K562 (cell line): ENCODE measurements at regions not wholly inside any gene's neighbourhood (a gene's known extent, or its start where the extent isn't known, plus 50 kb on each side); places are given as distances from the start of the nearest gene placed in this dataset.

Experiments used
- ARID1B ChIP-seq: fragments of 450-650 bp; IDR thresholded peaks from 2 replicates; pipeline ENCODE4 v1.6.1; 2016; ENCODE audit warnings: antibody characterized with exemption, mild to moderate bottlenecking, inconsistent platforms
- ARNT ChIP-seq, 2 experiments: fragments of 450-650 bp; IDR thresholded peaks; 2 replicates each; pipeline ENCODE4 v1.6.1; 2016; ENCODE audit warnings: mild to moderate bottlenecking in 1 of 2
- E2F3 ChIP-seq: fragments of 250-450 bp; sonication (Bioruptor Pico); IDR thresholded peaks from 2 replicates; pipeline ENCODE4 v1.4.0; 2020; ENCODE audit warnings: mild to moderate bottlenecking
- ESRRA ChIP-seq: fragments of 450-650 bp; IDR thresholded peaks from 2 replicates; pipeline ENCODE4 v1.6.1; 2014; ENCODE audit warnings: low read depth, mild to moderate bottlenecking, moderate library complexity, borderline replicate concordance
- JUND ChIP-seq, 2 experiments: IDR thresholded peaks; 2 replicates in 1 of 2; 3 replicates in 1 of 2; pipeline ENCODE4 v1.6.1; 2011; ENCODE audit warnings: borderline replicate concordance in 2 of 2, low read depth in 2 of 2, low read length in 2 of 2, improper control_type of control experiment in 1 of 2, missing biosample characterization in 1 of 2, missing genetic modification characterization in 1 of 2, missing genetic modification reagents in 1 of 2
- MTF1 ChIP-seq: fragments of 250-450 bp; sonication (Bioruptor Pico); IDR thresholded peaks from 2 replicates; pipeline ENCODE4 v1.9.0; 2021; ENCODE audit warnings: moderate library complexity, mild to moderate bottlenecking, inconsistent platforms, borderline replicate concordance
- NFIC ChIP-seq: fragments of 450-650 bp; IDR thresholded peaks from 2 replicates; pipeline ENCODE4 v1.6.1; 2017; ENCODE audit warnings: mild to moderate bottlenecking, inconsistent platforms
- REST ChIP-seq, 2 experiments: fragments of 450-650 bp; formaldehyde crosslinking in 1 of 2; IDR thresholded peaks; 2 replicates each; pipeline versions ENCODE4 v1.4.0 to v1.6.1; 2014 to 2020; ENCODE audit warnings: mild to moderate bottlenecking in 2 of 2, borderline replicate concordance in 1 of 2, low read depth in 1 of 2
- SMAD4 ChIP-seq: fragments of 250-450 bp; sonication (Bioruptor Pico); conservative IDR thresholded peaks from 2 replicates; pipeline ENCODE4 v1.8.0; 2021; ENCODE audit warnings: inconsistent platforms, mild to moderate bottlenecking, moderate library complexity
- SNRNP70 ChIP-seq: fragments of 200-400 bp; formaldehyde crosslinking; optimal IDR thresholded peaks from 2 replicates; pipeline ENCODE3; 2017; ENCODE audit warnings: low read depth, low read length
- TEAD1 ChIP-seq, 2 experiments: fragments of 450-650 bp in 1 of 2; sonication (generic) in 1 of 2; formaldehyde crosslinking; IDR thresholded peaks; 2 replicates each; pipeline versions ENCODE4 v1.4.0 to v1.8.0; 2020 to 2022; ENCODE audit warnings: mild to moderate bottlenecking in 2 of 2, missing genetic modification reagents in 1 of 2
- ZNF398 ChIP-seq: fragments of 250-450 bp; sonication (Bioruptor Pico); IDR thresholded peaks from 2 replicates; pipeline ENCODE4 v1.8.0; 2021; ENCODE audit warnings: moderate library complexity, mild to moderate bottlenecking, inconsistent platforms
- TF ChIP-seq, protein P1 (sequence below): fragments of 450-650 bp; IDR thresholded peaks from 2 replicates; pipeline ENCODE4 v1.6.1; 2016
- TF ChIP-seq, protein P2 (sequence below): sonication (generic); formaldehyde crosslinking; IDR thresholded peaks from 2 replicates; pipeline ENCODE4 v1.8.0; 2022; ENCODE audit warnings: missing genetic modification reagents, mild to moderate bottlenecking, moderate library complexity, borderline replicate concordance

DNA sequence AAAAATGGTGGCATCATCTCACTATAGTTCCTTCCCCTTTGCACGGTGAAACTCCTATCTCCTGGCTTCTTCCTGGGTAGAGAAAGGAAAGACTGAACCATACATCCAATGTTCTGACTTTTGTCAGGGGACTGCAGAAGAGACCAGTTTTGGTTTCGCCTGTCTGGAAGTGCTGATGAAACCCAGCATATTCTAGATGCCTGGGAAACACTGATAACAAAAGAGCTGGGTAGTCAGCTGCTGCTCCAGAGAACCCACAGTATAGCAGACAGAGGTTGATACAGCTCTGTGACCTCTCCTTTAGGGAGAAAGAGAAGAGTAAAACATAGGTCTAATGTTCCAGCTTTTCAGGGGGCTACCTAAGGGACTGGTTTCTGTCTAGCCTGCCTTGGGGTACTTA is 695.3 kb downstream of the DIAPH3 start (continued):
- TF ChIP-seq, protein P1, sequence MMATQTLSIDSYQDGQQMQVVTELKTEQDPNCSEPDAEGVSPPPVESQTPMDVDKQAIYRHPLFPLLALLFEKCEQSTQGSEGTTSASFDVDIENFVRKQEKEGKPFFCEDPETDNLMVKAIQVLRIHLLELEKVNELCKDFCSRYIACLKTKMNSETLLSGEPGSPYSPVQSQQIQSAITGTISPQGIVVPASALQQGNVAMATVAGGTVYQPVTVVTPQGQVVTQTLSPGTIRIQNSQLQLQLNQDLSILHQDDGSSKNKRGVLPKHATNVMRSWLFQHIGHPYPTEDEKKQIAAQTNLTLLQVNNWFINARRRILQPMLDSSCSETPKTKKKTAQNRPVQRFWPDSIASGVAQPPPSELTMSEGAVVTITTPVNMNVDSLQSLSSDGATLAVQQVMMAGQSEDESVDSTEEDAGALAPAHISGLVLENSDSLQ, result 0 out of 2 replicates have a peak, but pooled peaks have one; percentile 26
- TF ChIP-seq TEAD1 (CRISPR knock-in tag; IDR thresholded peaks at IDR 0.05) (peak; percentile 28 to 51; a peak in 1 of 4 replicates), MTF1 (CRISPR knock-in tag) (no peak), E2F3 (CRISPR knock-in tag) (no peak), ESRRA (no peak), ARID1B (peak; percentile 90), NFIC (peak; percentile 42), ZNF398 (CRISPR knock-in tag) (no peak), REST (IDR thresholded peaks at IDR 0.05; ENCODE audit: borderline replicate concordance) (0 out of 2 replicates have a peak, but pooled peaks have one; percentile 4), REST (CRISPR knock-in tag; IDR thresholded peaks at IDR 0.05; ENCODE audit: low read depth) (no peak), ARNT (IDR thresholded peaks at IDR 0.05) (peak in 1 of 2 experiments; percentile 99; a peak in 2 of 4 replicates), JUND (IDR thresholded peaks at IDR 0.05; ENCODE audit: borderline replicate concordance, low read depth, low read length) (peak; percentile 60; the same call in 1 of the 2 replicates), JUND (tag; IDR thresholded peaks at IDR 0.05; ENCODE audit: borderline replicate concordance, low read depth, low read length) (peak; percentile 29; the same call in 1 of the 3 replicates), SMAD4 (CRISPR knock-in tag) (peak; percentile 75; the same call in 1 of the 2 replicates), SNRNP70 (no peak)
- TF ChIP-seq, protein P2, sequence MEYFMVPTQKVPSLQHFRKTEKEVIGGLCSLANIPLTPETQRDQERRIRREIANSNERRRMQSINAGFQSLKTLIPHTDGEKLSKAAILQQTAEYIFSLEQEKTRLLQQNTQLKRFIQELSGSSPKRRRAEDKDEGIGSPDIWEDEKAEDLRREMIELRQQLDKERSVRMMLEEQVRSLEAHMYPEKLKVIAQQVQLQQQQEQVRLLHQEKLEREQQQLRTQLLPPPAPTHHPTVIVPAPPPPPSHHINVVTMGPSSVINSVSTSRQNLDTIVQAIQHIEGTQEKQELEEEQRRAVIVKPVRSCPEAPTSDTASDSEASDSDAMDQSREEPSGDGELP (CRISPR knock-in tag), result peak; percentile 23; the same call in 1 of the 2 replicates
